Smooth muscle cell (in vitro differentiated cells): ENCODE measurements at regions not wholly inside any gene's neighbourhood (a gene's known extent, or its start where the extent isn't known, plus 50 kb on each side); places are given as distances from the start of the nearest gene placed in this dataset.

Experiments used
- DNase-seq: peaks from one replicate; lab custom pipeline; 2025; ENCODE audit not compliant: unreplicated experiment; lab: John Stamatoyannopoulos, UW
- H2AFZ ChIP-seq: fragments of 200-600 bp; sonication (generic); 2 replicates; pipeline ENCODE4 v1.6.0; 2016; ENCODE audit warnings: antibody characterized with exemption, low read depth, mild to moderate bottlenecking
- H3F3A ChIP-seq: fragments of 200-600 bp; sonication (generic); 2 replicates; pipeline ENCODE4 v1.6.0; 2017; ENCODE audit warnings: antibody characterized with exemption, low read depth
- H3K27ac ChIP-seq: fragments of 200-600 bp; sonication (generic); 2 replicates; pipeline ENCODE4 v1.5.1; 2016; ENCODE audit warnings: low read depth, mild to moderate bottlenecking
- H3K27me3 ChIP-seq: fragments of 200-600 bp; sonication (generic); 2 replicates; pipeline ENCODE4 v1.6.1; 2016; ENCODE audit warnings: low read depth, mild to moderate bottlenecking
- H3K36me3 ChIP-seq: fragments of 200-600 bp; sonication (generic); 2 replicates; pipeline ENCODE4 v1.5.1; 2016; ENCODE audit warnings: low read depth
- H3K4me1 ChIP-seq: fragments of 200-600 bp; sonication (generic); 2 replicates; pipeline ENCODE4 v1.5.1; 2016; ENCODE audit warnings: low read depth
- H3K4me2 ChIP-seq: fragments of 200-600 bp; sonication (generic); 2 replicates; pipeline ENCODE4 v1.6.0; 2016; ENCODE audit warnings: mild to moderate bottlenecking
- H3K4me3 ChIP-seq: fragments of 200-600 bp; sonication (generic); 2 replicates; pipeline ENCODE4 v1.5.1; 2016; ENCODE audit warnings: mild to moderate bottlenecking
- H3K79me2 ChIP-seq: fragments of 200-600 bp; sonication (generic); 2 replicates; pipeline ENCODE4 v1.6.0; 2016; ENCODE audit warnings: low read depth, mild to moderate bottlenecking
- H3K9ac ChIP-seq: fragments of 200-600 bp; sonication (generic); 2 replicates; pipeline ENCODE4 v1.6.0; 2016; ENCODE audit warnings: low read depth
- H3K9me3 ChIP-seq: fragments of 200-600 bp; sonication (generic); replicated peaks from 2 replicates; pipeline ENCODE4 v1.5.1; 2016; ENCODE audit warnings: low read depth
- H4K20me1 ChIP-seq: fragments of 200-600 bp; sonication (generic); 2 replicates; pipeline ENCODE4 v1.6.0; 2016; ENCODE audit warnings: low read depth
- CTCF ChIP-seq: fragments of 200-600 bp; sonication (generic); IDR thresholded peaks from 2 replicates; pipeline ENCODE4 v1.5.1; 2017; ENCODE audit warnings: borderline replicate concordance, mild to moderate bottlenecking, antibody characterized with exemption; ENCODE audit not compliant: insufficient read depth, poor library complexity, severe bottlenecking
- WGBS: methylation state at CpG from one replicate; pipeline ENCODE4 v1.1.7; 2016; ENCODE audit warnings: low lambda C conversion rate; 5-methylcytosine and 5-hydroxymethylcytosine counted together

GRCh38 chr7:152966189-152966588 is 206.6 kb downstream of the ACTR3B start:
- no peaks in the 10 kb centered on the region for H3K27me3 ChIP-seq
- no peaks in the 10 kb centered on the region for H3K79me2 ChIP-seq
- H3K9ac ChIP-seq = no peak overlapping the region
- no peak overlapping the region for H2AFZ ChIP-seq
- H3K36me3 ChIP-seq = no peaks in the 10 kb centered on the region
- no peak for DNase-seq
- no peaks in the 10 kb centered on the region for H4K20me1 ChIP-seq
- no peaks in the 10 kb centered on the region for H3K4me1 ChIP-seq
- H3F3A ChIP-seq = no peaks in the 10 kb centered on the region
- H3K27ac ChIP-seq = no peak overlapping the region
- no peak overlapping the region for H3K4me3 ChIP-seq
- H3K4me2 ChIP-seq = no peak overlapping the region
- TF ChIP-seq CTCF = no peak
- H3K9me3 ChIP-seq = no peaks in the 10 kb centered on the region
- 88% methylated on average over 5 of the region's 5 CpGs for WGBS

GRCh38 chr7:152967958-152968357 is 208.4 kb downstream of the ACTR3B start:
- no peaks in the 10 kb centered on the region for H3F3A ChIP-seq
- DNase-seq = no peak
- no peak overlapping the region for H3K4me3 ChIP-seq
- H3K27ac ChIP-seq = no peak overlapping the region
- no peak for TF ChIP-seq CTCF
- no peaks in the 10 kb centered on the region for H3K4me1 ChIP-seq
- H3K36me3 ChIP-seq = no peaks in the 10 kb centered on the region
- no peak overlapping the region for H2AFZ ChIP-seq
- H3K4me2 ChIP-seq = no peak overlapping the region
- H3K9me3 ChIP-seq = no peaks in the 10 kb centered on the region
- no peaks in the 10 kb centered on the region for H4K20me1 ChIP-seq
- H3K79me2 ChIP-seq = no peaks in the 10 kb centered on the region
- WGBS = 72% methylated on average over 1 of the region's 1 CpG
- no peak overlapping the region for H3K9ac ChIP-seq
- H3K27me3 ChIP-seq = no peaks in the 10 kb centered on the region

GRCh38 chr7:152968514-152968913 is 209.0 kb downstream of the ACTR3B start:
- DNase-seq = no peak
- WGBS = 67% methylated on average over 3 of the region's 3 CpGs
- H4K20me1 ChIP-seq = no peaks in the 10 kb centered on the region

More at GRCh38 chr7:152968514-152968913, 209.0 kb downstream of the ACTR3B start:
- Histone ChIP-seq H3K9ac (no peak overlapping the region), H3K4me1 (no peaks in the 10 kb centered on the region), H3K4me2 (no peak overlapping the region), H3K27ac (no peak overlapping the region), H3K27me3 (no peaks in the 10 kb centered on the region), H3K36me3 (no peaks in the 10 kb centered on the region), H2AFZ (no peak overlapping the region), H3F3A (no peaks in the 10 kb centered on the region), H3K9me3 (no peaks in the 10 kb centered on the region), H3K4me3 (no peak overlapping the region), H3K79me2 (no peaks in the 10 kb centered on the region)
- TF ChIP-seq CTCF = no peak
